A673 (cell line): ENCODE measurements at regions not wholly inside any gene's neighbourhood (a gene's known extent, or its start where the extent isn't known, plus 50 kb on each side); places are given as distances from the start of the nearest gene placed in this dataset.

ENCODE experiments used
- BruUV-seq: library from RNA; stranded (reverse); fragments of 400-500 nt; replicated peaks from 2 replicates; lab custom pipeline; 2021; lab: Mats Ljungman, UMichigan
- CTCF ChIA-PET: fragments of 300-600 bp; sonication (Branson Sonifier 250); formaldehyde crosslinking; loops from one replicate; lab custom pipeline; 2022; ENCODE audit warnings: antibody characterized with exemption; lab: Charles Lee
- POLR2A ChIA-PET: fragments of 300-600 bp; sonication (Branson Sonifier 250); formaldehyde crosslinking; loops from one replicate; lab custom pipeline; 2022; ENCODE audit warnings: antibody characterized with exemption; ENCODE audit not compliant: low non-redundant PET; lab: Charles Lee
- DNase-seq: peaks from one replicate; pipeline ENCODE4 v3.0.0-alpha.2; 2015; ENCODE audit warnings: low spot score
- H3K27ac ChIP-seq: fragments of 200-600 bp; sonication (generic); 2 replicates; pipeline ENCODE4 v1.5.1; 2016; ENCODE audit warnings: mixed run types, low read depth, mild to moderate bottlenecking, mixed read lengths, antibody characterized with exemption, low read length; ENCODE audit not compliant: poor library complexity, severe bottlenecking
- H3K27me3 ChIP-seq: fragments of 200-600 bp; sonication (generic); replicated peaks from 2 replicates; pipeline ENCODE4 v1.6.1; 2017; ENCODE audit warnings: mixed run types, low read depth, mild to moderate bottlenecking, mixed read lengths, antibody characterized with exemption, low read length; ENCODE audit not compliant: insufficient read depth, poor library complexity
- H3K36me3 ChIP-seq: fragments of 200-600 bp; sonication (generic); 2 replicates; pipeline ENCODE4 v1.6.1; 2016; ENCODE audit warnings: mixed run types, mild to moderate bottlenecking, mixed read lengths, antibody characterized with exemption, low read length; ENCODE audit not compliant: insufficient read depth, poor library complexity, severe bottlenecking
- H3K4me1 ChIP-seq: fragments of 200-600 bp; sonication (generic); 2 replicates; pipeline ENCODE4 v1.6.1; 2017; ENCODE audit warnings: mixed run types, mild to moderate bottlenecking, mixed read lengths, antibody characterized with exemption, low read length; ENCODE audit not compliant: insufficient read depth, poor library complexity, severe bottlenecking
- H3K4me3 ChIP-seq: fragments of 200-600 bp; sonication (generic); 2 replicates; pipeline ENCODE4 v1.5.1; 2016; ENCODE audit warnings: low read depth, mixed run types, mild to moderate bottlenecking, mixed read lengths, low read length; ENCODE audit not compliant: poor library complexity, severe bottlenecking
- H3K9me3 ChIP-seq: fragments of 200-600 bp; sonication (generic); 2 replicates; pipeline ENCODE4 v1.6.1; 2016; ENCODE audit warnings: mixed run types, low read depth, mild to moderate bottlenecking, mixed read lengths, antibody characterized with exemption, low read length; ENCODE audit not compliant: poor library complexity, severe bottlenecking
- CTCF ChIP-seq: fragments of 300-800, 200-600 bp; sonication (generic); conservative IDR thresholded peaks from 2 replicates; pipeline ENCODE4 v1.5.1; 2017; ENCODE audit warnings: low read depth, mild to moderate bottlenecking, antibody characterized with exemption, low read length, moderate library complexity, mixed read lengths
- EZH2 ChIP-seq: fragments of 200-600 bp; sonication (generic); IDR thresholded peaks from 2 replicates; pipeline ENCODE4 v1.6.1; 2017; ENCODE audit warnings: borderline replicate concordance, low read depth, mild to moderate bottlenecking, mixed read lengths, antibody characterized with exemption, low read length; ENCODE audit not compliant: poor library complexity, severe bottlenecking
- intact Hi-C: fragments of 100-400 bp; cut with micrococcal nuclease; formaldehyde crosslinking; loops from one replicate; pipeline ENCODE4 v1.10.0; 2022; ENCODE audit not compliant: unreplicated experiment

GRCh38 chr12:16424531-16424930 lies 77.1 kb downstream of the MGST1 start:
- Histone ChIP-seq H3K27me3 (no peaks in the 10 kb centered on the region), H3K9me3 (no peaks in the 10 kb centered on the region), H3K27ac (no peak overlapping the region), H3K36me3 (no peaks in the 10 kb centered on the region), H3K4me3 (no peak overlapping the region), H3K4me1 (no peaks in the 10 kb centered on the region)
- no TSS peak for BruUV-seq
- no peak for TF ChIP-seq CTCF
- TF ChIP-seq EZH2, result no peak
- POLR2A ChIA-PET, result no interaction called here
- DNase-seq, result no peak
- CTCF ChIA-PET, result no interaction called here
- intact Hi-C loops, result no loop called here

- H3K27ac ChIP-seq, result no peak overlapping the region
- intact Hi-C loops, result no loop called here
- peaks cover under 1% of the 10 kb centered on the region for H3K9me3 ChIP-seq
- POLR2A ChIA-PET, result interaction anchor here (0.6 kb wide), 1 partner anchor 343 kb away, joined by 4 read pairs; no protein-coding TSS in a partner anchor
- BruUV-seq, result no TSS peak
- no peak for DNase-seq
- no peaks in the 10 kb centered on the region for H3K4me1 ChIP-seq
- CTCF ChIA-PET, result no interaction called here
- no peaks in the 10 kb centered on the region for H3K27me3 ChIP-seq
- TF ChIP-seq EZH2 (no peak), CTCF (no peak)
- no peaks in the 10 kb centered on the region for H3K36me3 ChIP-seq
- H3K4me3 ChIP-seq, result no peak overlapping the region
These were observed 88.6 kb downstream of the MGST1 start for GRCh38 chr12:16435875-16436554.

- Histone ChIP-seq H3K4me3 (no peak overlapping the region), H3K4me1 (no peaks in the 10 kb centered on the region), H3K36me3 (no peaks in the 10 kb centered on the region), H3K9me3 (no peaks in the 10 kb centered on the region), H3K27me3 (no peaks in the 10 kb centered on the region), H3K27ac (no peak overlapping the region)
- POLR2A ChIA-PET, result no interaction called here
- intact Hi-C loops, result no loop called here
- CTCF ChIA-PET, result no interaction called here
- TF ChIP-seq CTCF, result no peak
- no peak for TF ChIP-seq EZH2
- no peak for DNase-seq
- BruUV-seq, result no TSS peak
These were observed 89.9 kb downstream of the MGST1 start for GRCh38 chr12:16437281-16437816.
